ENCODE measurements at regions not wholly inside any gene's neighbourhood (a gene's known extent, or its start where the extent isn't known, plus 50 kb on each side); places are given as distances from the start of the nearest gene placed in this dataset.

DNA sequence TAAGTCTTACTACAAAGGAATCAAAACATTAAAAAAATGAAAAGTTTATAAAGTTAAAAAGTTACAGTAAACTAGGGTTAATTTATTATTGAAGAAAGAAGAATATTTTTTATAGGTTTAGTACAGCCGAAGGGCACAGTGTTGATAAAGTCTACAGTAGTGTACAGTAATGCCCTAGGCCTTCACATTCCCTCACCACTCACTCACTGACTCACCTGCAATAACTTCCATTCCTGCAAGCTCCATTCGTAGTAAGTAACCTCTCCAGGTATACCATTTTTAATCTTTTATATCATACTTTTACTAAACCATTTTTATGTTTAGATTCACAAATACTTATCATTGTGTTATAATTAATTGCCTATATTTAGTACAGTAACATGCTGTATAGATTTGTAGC, 307.5 kb upstream of the FAM241A start:
- Histone ChIP-seq H3K27me3 (ENCODE audit: control insufficient read depth in 2 of 2, insufficient read depth in 2 of 2, low read length in 2 of 2) (no peaks in the 10 kb centered on the region), H3K4me3 (no peak overlapping the region), H3K79me2 (ENCODE audit: control insufficient read depth, insufficient read depth, low read length) (no peaks in the 10 kb centered on the region), H3K27ac (ENCODE audit: extremely low read depth, low read depth, low read length) (no peak overlapping the region), H3K4me1 (replicated peaks in 1 of 2; ENCODE audit: control insufficient read depth in 2 of 2, insufficient read depth in 2 of 2, low read length in 2 of 2) (no peaks in the 10 kb centered on the region), H3K4me2 (ENCODE audit: insufficient read depth, low read length) (no peak overlapping the region), H3K36me3 (ENCODE audit: control insufficient read depth, insufficient read depth, low read length) (no peaks in the 10 kb centered on the region), H3K9me3 (replicated peaks; ENCODE audit: control insufficient read depth, insufficient read depth, low read depth, low read length) (no peaks in the 10 kb centered on the region), H4K20me1 (replicated peaks; ENCODE audit: control insufficient read depth, insufficient read depth, low read length) (no peaks in the 10 kb centered on the region), H2AFZ (ENCODE audit: low read depth, low read length) (no peak overlapping the region), H3K9me1 (ENCODE audit: control insufficient read depth, insufficient read depth, low read length) (no peaks in the 10 kb centered on the region), H3K9ac (ENCODE audit: insufficient read depth in 1 of 2, low read depth in 2 of 2, low read length in 2 of 2) (no peak overlapping the region)
- in situ Hi-C loops (cut with MboI): no loop called here
- CTCF ChIA-PET (ENCODE audit: low intra/inter-chr PET ratio): no interaction called here
- TF ChIP-seq POLR3A (IDR thresholded peaks at IDR 0.05; ENCODE audit: borderline replicate concordance, extremely low read depth, insufficient read depth, insufficient read length) (no peak), ZNF586 (CRISPR knock-in tag; conservative IDR thresholded peaks at IDR 0.05) (no peak), NFRKB (IDR thresholded peaks at IDR 0.05; ENCODE audit: low read depth) (no peak), HOXB6 (CRISPR knock-in tag; IDR thresholded peaks at IDR 0.05; ENCODE audit: borderline replicate concordance) (no peak)
- TF ChIP-seq, protein P1, sequence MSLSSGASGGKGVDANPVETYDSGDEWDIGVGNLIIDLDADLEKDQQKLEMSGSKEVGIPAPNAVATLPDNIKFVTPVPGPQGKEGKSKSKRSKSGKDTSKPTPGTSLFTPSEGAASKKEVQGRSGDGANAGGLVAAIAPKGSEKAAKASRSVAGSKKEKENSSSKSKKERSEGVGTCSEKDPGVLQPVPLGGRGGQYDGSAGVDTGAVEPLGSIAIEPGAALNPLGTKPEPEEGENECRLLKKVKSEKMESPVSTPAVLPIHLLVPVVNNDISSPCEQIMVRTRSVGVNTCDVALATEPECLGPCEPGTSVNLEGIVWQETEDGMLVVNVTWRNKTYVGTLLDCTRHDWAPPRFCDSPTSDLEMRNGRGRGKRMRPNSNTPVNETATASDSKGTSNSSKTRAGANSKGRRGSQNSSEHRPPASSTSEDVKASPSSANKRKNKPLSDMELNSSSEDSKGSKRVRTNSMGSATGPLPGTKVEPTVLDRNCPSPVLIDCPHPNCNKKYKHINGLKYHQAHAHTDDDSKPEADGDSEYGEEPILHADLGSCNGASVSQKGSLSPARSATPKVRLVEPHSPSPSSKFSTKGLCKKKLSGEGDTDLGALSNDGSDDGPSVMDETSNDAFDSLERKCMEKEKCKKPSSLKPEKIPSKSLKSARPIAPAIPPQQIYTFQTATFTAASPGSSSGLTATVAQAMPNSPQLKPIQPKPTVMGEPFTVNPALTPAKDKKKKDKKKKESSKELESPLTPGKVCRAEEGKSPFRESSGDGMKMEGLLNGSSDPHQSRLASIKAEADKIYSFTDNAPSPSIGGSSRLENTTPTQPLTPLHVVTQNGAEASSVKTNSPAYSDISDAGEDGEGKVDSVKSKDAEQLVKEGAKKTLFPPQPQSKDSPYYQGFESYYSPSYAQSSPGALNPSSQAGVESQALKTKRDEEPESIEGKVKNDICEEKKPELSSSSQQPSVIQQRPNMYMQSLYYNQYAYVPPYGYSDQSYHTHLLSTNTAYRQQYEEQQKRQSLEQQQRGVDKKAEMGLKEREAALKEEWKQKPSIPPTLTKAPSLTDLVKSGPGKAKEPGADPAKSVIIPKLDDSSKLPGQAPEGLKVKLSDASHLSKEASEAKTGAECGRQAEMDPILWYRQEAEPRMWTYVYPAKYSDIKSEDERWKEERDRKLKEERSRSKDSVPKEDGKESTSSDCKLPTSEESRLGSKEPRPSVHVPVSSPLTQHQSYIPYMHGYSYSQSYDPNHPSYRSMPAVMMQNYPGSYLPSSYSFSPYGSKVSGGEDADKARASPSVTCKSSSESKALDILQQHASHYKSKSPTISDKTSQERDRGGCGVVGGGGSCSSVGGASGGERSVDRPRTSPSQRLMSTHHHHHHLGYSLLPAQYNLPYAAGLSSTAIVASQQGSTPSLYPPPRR (CRISPR knock-in tag; IDR thresholded peaks at IDR 0.05; ENCODE audit: borderline replicate concordance): no peak
- TF ChIP-seq, protein P2, sequence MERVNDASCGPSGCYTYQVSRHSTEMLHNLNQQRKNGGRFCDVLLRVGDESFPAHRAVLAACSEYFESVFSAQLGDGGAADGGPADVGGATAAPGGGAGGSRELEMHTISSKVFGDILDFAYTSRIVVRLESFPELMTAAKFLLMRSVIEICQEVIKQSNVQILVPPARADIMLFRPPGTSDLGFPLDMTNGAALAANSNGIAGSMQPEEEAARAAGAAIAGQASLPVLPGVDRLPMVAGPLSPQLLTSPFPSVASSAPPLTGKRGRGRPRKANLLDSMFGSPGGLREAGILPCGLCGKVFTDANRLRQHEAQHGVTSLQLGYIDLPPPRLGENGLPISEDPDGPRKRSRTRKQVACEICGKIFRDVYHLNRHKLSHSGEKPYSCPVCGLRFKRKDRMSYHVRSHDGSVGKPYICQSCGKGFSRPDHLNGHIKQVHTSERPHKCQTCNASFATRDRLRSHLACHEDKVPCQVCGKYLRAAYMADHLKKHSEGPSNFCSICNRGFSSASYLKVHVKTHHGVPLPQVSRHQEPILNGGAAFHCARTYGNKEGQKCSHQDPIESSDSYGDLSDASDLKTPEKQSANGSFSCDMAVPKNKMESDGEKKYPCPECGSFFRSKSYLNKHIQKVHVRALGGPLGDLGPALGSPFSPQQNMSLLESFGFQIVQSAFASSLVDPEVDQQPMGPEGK (CRISPR knock-in tag; IDR thresholded peaks at IDR 0.05; ENCODE audit: borderline replicate concordance): no peak
- 0% methylated on average over 2 of the region's 2 CpGs for WGBS (ENCODE audit: insufficient coverage, low coverage, missing lambda C conversion rate)
- FAIRE-seq (no peak), ATAC-seq (no peak), DNase-seq (ENCODE audit: extremely low read depth in 1 of 4, low spot score in 3 of 4) (no peak)
- POLR2A ChIA-PET: no interaction called here
- BruUV-seq (replicated peaks): no TSS peak
- intact Hi-C loops (cut with micrococcal nuclease): no loop called here
